ENCODE measurements at regions not wholly inside any gene's neighbourhood (a gene's known extent, or its start where the extent isn't known, plus 50 kb on each side); places are given as distances from the start of the nearest gene placed in this dataset.
A peak's percentile ranks its signal among the peaks of the same experiment; 100 is the strongest.

DNA sequence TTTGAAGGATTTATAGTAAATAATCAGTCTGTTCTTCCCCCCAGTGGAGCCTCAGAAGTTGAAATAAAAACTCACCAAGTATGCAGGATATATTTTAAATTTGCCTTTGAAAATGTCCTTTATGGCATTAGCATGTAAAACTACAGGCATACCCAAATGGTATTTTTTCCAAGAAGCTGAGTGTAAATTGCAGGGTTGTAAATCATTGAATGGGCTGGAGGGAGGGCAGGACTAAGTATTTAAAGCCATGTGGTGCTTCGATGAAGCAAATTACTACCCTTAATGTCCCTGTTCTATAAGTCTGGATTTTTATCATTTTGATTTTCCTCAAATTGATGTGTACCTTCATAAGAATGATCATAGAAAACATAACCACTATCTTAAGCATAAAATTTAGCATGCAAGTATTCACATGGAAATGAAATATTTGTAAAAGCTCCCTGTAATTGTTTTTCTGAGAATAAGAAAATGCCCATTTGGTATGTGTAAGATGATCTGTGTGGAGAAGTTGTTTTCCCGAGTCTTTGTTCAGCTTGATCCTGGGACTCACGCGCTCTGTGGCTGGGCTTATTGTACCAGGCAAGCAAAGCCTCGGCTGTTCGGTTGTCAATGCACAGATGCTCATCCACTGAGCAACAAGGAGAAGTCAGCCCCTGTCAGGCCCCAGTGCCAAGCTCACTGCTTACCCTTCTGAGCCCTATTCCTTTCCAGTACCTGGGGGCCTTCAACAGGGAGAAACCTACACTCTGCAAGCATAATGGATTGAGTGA lies 66.7 kb downstream of the CD164 start:
- no peak for DNase-seq

DNA sequence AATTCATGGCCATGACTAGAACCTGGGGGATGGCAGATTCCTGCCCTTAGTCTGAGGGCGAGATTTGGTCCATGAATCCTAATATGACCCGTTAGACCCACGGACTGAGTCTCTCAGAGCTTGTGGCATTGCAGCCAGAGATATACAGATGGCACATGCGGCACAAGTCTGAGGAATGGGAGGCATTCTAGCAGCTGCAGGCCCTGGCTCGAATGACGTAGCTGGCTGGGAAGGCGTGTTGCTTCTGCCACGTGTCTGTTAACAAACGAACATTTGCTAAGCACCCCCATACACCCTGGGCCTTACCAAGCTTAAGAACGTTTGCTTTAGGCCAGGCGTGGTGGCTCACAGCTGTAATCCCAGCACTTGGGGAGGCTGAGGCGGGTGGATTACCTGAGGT lies 68.0 kb downstream of the CD164 start:
- no peak for DNase-seq

DNA sequence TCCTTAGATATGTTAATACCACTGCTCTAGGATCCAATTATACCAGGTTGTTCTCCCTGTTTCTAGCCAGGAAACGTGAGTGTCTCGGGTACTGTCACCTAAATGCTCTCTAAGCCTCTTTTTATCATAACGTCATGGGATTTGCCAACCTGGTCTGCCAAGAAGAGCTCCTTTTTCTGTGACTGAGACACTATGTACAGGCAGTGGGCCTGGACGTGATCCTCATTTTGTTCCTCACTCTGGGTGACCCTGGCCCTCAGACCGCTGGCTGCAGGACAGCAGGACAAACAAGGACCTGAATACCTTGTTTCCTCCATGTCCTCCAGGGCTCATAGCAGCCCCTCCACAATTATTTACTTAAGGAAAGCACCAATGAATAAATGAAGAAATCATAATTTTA lies 69.1 kb downstream of the CD164 start:
- no peak for DNase-seq

DNA sequence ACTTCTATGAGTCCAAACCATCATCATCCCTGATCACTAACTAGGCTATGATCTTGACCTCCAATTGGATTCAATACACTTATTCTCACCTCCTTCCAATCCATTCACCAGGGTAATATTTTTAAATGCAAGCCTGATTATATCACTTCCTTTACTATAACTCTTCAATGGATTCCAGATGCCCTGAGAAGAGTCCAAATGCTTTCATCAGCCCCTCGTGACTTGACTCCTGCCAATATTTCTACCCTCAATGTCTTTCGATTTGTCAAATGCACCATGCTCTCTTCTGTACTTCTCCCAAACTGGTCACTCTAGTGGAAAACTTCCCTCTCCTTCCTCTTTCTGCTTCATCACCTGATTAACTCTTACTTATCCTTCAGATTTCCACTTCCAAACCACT lies 70.8 kb downstream of the CD164 start:
- no peak for DNase-seq

DNA sequence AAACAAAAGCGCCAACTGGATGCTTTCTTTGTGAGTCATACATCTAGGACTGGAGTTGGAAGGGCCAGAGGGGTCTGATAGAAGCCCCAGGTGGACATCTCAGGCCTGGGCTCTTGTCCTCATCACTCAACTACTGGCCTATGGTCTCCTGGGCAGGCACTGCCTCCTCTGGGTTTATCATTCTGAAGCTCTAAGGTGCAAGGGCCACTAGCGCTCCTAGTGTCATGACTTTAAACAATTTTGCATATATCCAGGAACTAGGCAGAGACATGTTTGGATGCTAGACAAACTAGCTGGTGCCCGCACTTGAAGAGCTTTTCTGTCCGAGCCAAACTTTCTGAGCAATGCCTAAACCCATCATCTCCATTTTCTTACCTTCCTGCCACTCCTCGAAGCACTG lies 72.3 kb downstream of the CD164 start:
- DNase-seq, result no peak

DNA sequence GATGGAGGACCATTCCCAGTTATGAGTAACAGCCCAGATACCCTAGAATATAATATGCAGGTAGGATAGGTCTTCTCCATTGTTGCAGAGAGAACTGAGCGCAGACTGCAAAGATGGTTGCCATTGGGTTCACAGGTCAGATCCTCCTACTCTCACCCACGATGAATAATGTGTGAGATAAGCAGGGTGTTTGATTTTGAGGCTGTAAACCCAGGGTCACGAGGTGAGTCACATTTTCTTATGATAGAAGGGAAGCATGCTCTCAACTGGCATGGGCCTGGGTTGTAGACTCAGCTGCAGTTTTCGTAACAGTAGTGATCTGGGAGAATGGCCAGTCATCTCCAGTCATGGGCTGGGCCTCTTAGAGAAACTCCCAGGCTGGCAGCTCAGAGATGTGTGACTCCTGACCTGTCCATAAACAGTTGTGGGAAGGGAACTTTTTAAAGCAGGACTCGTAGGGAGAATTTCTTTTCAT lies 74.2 kb downstream of the CD164 start:
- peak; percentile 32 for DNase-seq

DNA sequence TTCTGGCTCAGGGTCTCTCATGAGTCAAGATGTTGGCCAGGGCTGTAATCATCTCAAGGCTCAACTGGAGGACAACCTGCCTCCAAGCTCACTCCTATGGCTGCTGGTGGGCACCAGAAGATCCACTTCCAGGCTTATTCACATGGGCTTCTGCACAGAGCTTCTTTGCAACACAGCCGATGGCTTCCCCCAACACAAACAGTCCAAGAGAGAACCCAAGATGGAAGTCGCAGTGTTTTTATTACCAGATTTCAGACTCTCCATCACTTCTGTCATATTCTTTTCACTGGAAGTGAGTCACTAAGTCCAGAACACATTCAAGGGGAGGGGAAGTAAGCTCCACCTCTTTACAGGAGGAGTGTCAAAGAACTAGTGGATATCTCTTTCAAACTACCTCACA lies 75.5 kb downstream of the CD164 start:
- no peak for DNase-seq

DNA sequence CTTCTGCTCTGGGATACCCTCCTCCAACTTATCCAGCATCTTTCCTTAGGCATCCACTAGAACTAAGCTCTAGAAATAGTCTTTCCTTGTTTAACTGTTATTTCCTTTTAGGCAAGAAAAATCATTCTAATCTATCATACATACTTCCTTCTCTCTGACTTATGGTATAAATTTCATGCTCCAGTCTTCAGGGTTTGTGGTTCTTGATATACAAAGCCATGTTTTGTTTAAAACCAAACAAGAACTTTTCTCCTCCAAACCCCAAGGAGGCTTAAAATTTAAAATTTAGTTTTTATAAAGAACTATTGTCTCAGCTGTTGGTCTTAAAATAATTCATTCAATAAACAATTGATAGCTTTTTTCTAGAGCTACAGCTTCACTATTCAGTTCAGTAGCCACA lies 77.2 kb downstream of the CD164 start:
- DNase-seq, result no peak

DNA sequence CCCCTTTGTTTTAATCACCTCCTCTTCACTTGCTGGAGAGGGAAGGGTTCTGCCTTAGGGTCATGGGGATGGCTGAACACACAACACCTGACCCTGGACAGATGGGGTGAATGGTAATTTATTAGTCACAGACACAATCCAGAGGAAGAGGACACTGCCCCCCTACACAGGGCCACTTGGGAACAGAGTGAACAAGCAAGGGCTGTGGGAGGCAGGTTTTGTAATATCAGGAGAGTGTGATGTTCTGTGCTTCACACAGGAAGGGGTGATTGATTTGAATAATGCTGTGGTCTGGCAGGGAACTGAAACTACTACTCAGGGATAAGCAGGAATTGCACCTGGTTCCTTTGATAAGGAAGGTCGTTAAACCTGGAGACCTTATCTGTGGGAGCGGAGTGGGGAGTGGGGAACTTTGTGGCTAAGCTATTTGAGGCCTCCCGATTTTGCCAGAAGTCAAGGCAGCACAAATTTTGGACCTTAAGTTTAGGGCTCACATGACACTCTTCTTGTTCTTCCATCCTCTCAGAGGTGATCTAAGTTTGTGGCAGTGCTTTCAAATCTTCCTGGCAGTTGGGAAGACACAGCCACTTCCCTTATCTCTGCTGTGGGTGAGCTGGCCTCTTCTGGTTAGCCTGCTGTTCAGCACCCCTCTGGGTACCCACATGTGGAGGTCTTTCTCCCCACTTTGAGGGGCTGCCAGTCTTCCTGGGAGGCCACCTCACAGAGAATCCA lies 77.8 kb downstream of the CD164 start:
- peak; percentile 6 for DNase-seq

DNA sequence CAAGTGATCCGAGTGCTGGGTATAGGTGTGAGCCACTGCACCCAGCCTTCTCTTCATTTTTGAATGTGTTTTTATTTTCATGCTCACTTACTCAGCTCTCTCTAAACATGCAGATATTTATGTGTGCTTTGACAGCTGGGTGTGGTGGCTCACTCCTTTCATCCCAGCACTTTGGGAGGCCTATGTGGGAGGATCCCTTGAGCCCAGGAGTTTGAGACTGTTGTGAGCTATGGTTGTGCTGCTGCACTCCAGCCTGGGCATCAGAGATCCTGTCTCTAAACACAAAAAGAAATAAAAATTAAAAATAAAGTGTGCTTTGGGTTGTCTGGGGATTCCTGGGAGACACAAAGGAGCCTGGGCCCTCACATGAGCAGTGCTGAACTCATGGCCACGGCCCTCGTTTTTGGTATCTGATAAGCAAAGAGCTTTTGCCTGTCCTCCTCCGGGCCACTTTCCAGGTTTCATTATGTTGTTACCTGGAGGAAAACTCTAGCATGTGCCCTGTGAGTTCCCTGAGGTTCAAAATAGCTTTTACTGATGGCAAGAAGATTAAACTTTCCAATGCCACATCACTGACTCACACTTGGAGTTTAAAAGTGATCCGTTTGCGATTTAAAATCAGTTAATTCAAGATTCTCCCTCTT lies 78.5 kb downstream of the CD164 start:
- DNase-seq, result no peak

DNA sequence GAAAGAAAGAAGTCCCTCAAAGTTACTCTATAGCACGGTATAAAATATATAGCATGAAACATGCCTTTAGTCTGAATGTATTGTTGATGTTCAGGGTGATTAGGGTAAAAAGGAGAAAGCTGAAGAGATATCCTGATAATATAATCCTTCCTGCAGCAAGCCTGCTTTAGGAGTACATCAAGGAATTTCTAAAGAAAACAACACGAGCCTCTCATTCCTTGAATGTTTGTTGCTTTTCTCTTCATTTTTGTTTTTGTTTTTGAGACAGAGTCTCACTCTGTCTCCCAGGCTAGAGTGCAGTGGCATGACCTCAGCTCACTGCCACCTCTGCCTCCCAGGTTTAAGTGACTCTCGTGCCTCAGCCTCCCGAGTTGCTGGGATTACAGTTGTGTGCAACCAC lies 79.1 kb downstream of the CD164 start:
- no peak for DNase-seq

DNA sequence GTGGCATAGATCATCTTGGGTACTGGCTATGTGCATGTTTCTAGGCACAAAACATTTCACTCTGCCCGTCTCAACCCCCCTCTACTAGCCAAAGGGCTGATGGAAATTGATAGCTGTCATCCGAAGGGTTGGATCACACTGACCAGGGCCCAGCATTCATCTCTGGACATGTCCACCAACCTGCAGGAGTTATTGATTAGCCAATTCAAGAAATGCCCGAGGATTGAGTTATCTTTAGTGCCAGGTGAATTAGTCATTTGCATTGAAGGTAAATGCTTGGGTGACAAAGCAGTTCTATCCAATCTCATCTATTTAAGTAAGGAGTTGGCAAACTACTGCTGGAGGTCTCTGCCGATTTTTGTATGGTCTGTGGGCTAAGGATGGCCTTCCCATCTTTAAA lies 80.1 kb downstream of the CD164 start:
- DNase-seq, result no peak

DNA sequence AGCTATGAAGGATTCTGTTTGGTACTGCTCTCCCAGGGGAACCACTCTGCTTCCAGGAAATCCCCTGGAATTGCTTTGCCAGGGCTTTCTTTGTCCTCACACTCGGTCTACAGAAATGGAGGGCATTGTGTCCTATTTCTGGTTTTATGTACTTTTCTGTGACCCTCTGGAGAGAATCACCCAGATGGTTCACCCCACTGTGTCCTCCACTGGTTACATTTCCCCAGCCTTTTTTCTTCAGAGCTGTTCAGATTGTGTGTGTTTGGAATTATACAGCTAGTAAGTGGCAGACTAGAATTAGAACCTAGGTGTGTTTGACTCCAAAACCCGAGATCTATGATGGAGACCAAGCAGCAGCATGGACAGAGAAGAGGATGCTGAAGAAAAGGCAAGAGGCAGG lies 80.8 kb downstream of the CD164 start:
- DNase-seq, result no peak

DNA sequence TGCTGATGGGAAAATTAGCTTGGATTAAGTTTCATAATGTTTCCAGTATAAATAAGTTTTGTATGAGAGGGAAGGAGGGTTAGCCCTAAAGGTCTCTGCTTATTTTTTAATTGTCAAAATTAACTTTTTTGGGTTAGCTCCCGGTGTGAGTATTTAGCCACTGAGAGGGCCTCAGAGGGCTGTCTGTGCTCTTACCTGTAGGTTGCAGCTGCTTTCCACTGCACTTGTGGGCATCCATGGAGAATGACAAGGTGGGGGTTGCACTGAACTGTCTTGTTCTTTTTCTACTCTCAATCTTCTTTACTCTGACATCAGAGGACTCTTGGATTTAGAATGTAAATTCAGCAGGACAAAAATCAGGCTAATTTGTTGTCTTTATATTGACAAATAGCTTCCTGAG lies 81.4 kb downstream of the CD164 start:
- no peak for DNase-seq

DNA sequence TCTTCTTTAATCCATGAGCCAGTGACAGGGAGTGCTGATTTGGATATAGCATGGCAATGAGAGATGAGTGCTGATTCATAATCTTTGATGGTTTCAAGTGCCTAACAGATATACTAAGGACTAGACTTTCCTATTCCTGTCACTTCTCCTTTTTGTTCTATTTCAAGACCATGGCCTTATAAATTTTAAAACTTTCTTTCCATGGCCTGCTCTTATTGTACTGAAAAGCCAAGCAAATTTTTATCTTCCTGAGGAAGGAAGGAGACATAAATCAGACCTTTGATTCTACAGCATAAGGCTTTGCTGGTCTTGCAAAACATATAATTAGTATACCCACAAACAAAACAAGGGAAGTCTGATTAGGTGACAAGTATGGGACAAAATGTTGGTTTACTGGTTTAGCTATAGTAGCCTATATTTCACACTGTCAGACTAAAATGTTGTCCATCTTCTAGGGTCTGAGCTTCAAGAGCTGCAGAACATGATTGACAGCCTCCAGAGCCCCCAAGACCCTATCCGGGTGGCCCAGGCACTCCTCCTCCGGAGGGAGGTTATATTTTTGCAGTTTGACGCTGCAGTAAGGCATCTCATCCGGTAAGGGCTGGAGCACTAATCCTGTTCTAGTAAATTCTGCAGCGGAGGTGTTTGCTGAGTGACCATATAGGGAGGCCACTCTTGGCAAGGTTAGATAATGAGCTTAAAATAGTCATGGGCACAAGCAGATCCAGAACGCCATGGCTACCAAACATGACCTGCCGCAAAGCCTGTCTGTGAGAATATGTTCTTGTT lies 82.3 kb downstream of the CD164 start:
- DNase-seq, result no peak

DNA sequence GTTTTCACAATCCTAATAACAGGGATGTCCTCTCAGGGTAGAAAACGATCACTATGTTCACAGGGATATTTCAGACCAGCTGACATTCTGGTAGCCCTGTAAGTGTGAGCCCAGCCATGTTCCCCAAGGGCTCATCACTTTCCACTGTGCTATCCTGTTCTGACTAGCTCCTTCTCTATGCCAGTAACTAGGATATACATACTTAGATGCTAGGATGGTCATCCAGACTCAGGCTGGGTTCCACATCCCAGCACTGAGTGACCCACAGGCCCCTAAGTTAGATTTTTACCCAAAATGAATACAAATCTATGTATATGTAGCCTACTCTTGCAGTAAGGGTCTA lies 83.0 kb downstream of the CD164 start:
- DNase-seq, result no peak

DNA sequence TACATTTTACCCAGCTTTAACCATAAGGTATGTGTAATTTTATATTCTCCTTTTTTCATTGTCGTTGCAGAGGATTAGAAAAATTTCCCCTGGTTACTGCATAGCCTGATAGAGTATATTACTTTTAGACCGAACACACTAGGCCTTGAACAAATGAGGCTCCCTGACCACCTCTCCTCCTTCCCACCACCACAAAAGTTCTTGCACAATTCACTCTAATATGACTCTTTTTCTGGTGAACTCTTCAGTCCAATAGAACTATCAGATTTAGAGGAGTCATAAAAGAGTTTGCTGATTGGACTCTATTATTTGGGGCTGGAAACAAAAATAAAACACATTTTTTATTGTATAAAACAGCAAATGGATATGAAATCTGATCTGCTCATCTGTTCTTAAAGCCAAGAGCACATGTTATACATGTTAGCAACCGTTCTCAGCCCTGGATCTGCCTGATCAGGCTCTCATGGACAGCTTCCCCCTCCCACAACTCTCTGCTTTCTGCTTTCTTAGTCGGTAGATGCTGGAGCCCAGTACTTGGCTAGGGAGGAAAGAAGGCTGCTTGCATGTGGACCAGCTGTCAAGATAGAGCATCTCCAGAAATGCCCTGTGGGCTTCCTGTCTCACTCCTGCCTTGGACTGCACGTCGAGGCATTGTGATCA lies 83.5 kb downstream of the CD164 start:
- DNase-seq, result no peak

DNA sequence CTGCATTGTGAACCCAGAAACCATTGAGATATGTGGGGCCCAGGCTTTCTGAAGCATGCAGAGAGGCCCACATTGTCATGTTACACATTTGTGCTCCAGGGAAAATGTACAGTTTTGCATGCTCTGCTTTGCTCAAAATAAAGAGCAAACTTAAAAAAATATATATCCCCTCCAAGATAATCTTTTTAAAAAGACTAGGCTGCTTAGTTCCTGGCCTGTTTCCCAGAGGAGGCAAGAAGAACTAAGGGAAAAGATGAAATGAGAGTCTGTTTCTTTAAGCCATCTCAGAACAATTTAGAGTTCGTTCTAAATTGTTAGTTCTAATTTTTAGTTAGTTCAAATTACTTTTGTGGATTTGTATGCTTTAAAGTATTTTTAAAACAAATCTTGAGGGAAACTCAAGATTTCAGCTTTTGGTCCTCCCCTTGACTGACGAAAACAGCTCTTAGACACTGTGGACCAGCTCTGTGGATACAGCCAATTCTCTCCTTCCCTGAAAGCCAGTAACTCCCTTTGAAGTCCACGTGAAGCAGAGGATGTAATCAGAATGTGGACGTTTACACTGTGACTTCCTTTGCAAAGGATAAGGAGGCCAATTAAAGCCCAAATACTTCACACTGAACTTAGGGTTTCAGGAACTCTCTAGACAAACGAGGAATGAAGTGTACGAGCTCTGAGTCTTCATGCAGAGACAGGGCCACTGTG lies 84.7 kb downstream of the CD164 start:
- no peak for DNase-seq

DNA sequence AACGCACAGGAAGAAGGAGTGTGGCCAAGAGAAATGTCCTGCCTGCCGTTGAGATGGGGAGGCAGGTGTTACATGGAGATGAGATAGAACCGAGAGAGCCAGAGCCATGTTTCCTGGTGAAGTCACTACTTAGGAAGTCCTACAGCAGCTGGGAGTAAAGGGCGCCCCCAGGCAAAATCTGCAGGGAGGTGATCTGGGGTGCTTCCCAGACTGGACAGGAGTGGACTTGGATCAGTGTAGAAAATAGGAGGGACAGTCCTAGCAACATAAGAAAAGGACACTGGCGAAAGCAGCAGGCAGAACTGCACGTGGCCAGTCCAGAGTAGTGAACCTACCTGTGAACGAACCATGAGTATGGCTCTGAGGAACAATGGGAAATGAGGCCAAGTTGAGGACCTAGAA lies 85.3 kb downstream of the CD164 start:
- DNase-seq, result no peak

DNA sequence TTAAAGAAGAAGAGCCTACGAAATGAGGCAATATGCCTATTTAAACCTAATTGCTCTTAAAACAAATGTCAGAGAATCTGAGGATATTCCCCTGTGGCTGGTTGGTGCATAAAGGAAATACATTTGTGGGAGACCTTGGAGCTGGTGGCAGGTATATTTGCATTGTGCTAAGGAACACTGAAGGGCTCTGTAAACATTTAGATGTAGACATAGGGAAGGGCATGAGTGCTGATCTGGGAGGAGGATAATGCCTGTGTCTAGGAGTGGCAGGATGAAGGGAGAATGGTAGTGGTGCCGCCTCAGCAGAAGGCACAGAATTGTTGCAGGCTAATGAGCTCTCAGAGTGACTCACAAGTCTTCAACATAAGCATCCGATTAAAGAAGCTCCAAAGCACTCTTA lies 85.8 kb downstream of the CD164 start:
- no peak for DNase-seq

DNA sequence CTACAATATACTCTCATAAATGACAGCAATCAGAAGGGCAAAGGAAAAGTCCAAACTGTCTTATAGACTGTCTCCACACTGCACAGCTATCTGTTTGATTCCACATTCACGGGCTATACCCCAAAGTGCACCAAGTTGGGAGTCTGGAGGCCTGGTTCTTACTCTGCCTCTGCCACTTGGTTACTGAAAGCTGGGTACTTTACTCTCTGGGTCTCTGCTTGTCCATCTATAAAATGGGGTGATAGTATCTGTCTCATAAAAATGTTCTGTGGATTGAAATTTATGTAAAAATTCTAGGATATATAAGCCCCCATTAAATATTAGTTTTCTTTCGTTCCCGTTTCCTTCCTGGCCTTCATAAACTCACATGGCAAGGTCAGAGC lies 86.5 kb downstream of the CD164 start:
- DNase-seq, result no peak

DNA sequence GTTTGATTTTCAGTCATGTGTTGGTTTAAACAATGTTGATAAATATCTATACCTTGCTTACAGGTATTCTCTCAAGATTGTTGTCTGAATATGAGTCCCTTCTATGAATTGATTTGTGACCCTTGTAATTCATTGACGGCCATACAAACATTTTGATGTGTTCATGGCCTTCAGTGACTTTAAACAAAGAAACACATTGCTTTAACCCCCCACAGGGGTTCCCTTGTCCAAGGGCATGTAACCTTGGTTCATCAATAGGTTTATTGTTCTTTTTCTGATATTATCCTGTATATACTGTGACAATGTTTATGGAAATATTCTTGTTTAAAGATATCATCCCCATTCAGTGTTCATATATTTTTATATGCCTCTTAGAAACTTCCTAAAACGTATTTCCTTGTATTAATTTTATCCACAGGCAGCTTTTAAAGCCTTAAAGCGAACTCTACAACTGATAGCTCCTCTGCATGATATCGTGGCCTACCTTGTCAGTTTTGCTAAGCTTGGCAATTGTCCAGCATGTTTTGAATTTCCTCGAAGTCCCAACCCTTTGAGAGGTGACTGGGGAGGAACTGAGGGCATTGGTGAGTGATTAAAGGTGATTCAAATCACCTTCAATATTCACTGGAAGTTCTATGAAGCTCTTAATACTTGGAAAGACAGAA lies 87.0 kb downstream of the CD164 start:
- DNase-seq, result no peak
